HG03060 (cell line): ENCODE measurements at regions not wholly inside any gene's neighbourhood (a gene's known extent, or its start where the extent isn't known, plus 50 kb on each side); places are given as distances from the start of the nearest gene placed in this dataset.

Experiments
- ATAC-seq: cut with Tn5 transposase; IDR thresholded peaks from one replicate; pipeline ENCODE4 v1.9.1; 2021; ENCODE audit warnings: low read depth, moderate number of reproducible peaks; ENCODE audit not compliant: unreplicated experiment

DNA sequence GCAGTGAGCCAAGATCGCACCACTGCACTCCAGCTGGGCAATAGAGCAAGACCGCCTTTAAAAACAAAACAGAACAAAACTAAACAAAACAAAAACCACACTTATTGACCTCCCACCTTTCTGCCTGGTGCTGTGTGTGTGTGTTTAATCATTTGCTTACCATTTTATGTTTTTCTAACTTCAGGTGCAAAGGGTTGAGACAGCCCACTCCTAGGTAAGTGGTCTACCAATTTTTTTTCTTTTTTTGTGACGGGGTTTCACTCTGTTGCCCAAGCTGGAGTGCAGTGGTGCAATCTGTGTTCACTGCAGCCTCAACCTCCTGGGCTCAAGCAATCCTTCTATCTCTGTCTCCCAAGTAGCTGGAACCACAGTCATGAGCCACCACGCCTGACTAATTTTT, 65.8 kb downstream of the SALL1 start:
- ATAC-seq = no peak

DNA sequence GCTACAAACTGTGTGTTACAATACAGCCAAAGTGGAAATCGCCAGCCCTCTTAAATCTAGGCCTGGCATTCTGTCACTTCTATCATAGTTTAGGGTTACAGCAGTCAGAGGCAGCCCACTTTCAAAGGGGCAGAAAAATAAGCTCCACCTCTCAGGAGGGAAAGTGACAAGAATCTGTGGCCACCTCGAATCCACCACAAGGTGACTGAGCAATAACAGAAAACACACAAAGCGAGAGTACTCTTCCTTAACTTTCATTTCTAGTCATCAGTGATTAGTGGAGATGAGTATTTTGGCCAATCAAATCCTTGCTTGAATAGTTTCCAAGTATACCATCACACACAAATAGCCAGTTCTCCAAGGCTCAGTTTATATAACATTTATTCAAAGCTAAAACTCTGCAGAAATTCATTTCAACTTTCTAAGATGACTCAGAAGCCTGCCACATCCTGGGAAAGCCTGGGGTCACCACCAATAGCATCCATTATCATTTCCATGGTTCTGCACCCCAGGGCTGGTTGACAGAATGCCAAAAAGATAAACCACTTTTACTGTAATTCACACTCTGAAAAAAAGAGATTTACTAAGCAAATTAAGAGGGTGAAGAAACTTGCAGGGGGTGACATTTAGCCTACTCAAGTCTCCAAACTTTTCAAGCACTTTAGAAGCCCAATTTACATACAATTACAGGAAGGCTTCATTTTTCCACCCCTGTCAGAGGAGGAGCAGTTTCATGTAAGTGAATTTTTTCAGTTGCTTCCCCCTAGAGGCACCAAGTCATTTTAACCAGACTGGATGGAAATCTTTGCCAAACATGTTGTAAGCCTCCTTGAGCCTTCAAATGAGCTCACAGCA, 66.8 kb downstream of the SALL1 start:
- ATAC-seq = no peak

GRCh38 chr16:51072591-51072990, 78.5 kb downstream of the SALL1 start:
- ATAC-seq = no peak

GRCh38 chr16:51071326-51071725, 79.7 kb downstream of the SALL1 start:
- ATAC-seq = no peak

DNA sequence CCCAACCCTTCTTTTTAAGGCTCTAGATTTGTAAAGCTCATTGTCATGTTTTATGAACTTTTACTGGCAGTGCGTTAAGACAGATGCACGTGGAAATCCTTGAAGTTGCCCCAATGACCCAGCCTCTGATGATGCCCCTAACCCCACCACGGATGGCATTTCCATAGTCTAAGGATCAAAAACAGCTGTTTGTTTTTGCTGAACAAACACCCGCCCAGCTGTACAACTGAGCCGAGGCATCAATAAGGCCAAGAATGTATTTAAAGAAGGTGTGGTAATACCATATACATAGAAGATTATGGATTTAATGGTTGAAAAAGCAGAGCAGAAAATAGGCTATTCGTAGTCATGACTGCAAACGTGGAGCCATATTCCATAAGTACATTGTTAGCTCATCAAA, 83.7 kb downstream of the SALL1 start:
- ATAC-seq = no peak

DNA sequence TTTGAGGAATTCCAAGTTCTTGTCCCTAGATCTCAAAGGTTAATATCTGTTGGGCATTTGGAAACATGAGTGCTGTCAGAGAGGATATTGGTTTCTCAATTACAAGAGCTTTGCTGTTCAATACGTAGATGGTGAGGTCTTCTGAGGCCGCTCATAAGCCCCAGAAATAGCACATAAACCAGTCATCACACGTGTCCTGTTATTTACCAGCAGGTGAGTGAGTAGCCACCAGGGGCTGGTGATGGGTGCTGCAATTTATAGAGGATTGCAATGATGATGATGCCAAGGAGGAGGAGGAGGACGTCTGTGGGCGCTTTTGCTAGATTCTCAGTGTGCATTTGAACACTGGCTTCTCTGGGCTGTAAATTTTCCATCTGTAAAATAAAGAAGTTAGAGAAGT, 89.0 kb downstream of the SALL1 start:
- no peak for ATAC-seq

GRCh38 chr16:51061328-51061727, 89.7 kb downstream of the SALL1 start:
- no peak for ATAC-seq

- ATAC-seq = no peak
These were observed 93.1 kb downstream of the SALL1 start for GRCh38 chr16:51057969-51058337.

DNA sequence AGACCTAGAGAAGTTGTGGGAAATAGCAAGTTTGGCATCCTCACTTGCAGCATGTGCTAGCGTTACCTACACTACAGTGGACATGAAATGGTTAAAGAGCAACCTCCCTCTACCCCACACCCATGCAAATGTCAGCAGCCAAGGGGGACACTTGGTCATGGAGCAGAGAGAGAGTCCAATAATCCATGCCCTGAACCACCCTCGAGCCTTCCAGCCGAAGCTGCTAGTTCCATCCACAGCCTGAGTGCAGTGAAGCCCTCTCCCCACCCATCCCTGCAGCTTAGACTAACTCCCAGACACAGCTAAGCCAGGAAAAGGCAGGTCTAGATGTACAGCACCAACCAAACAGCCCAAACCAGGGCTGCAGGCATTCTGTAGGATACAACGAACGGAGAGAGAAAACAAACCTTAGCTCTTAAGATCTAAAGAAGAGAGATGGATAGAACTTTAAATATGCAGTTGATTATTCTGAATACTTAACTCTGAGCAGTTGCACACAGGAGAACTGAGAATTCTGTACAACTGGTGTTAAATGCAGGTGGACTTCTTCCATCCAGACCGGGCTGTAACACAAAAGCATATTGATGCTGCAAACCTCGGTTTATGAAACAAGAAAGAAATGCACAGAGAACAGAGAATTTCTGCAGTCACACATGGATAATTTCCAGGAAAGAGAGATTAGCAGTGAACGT, 93.8 kb downstream of the SALL1 start:
- ATAC-seq = no peak

- ATAC-seq = no peak
These were observed 94.7 kb downstream of the SALL1 start for GRCh38 chr16:51056331-51056730.

DNA sequence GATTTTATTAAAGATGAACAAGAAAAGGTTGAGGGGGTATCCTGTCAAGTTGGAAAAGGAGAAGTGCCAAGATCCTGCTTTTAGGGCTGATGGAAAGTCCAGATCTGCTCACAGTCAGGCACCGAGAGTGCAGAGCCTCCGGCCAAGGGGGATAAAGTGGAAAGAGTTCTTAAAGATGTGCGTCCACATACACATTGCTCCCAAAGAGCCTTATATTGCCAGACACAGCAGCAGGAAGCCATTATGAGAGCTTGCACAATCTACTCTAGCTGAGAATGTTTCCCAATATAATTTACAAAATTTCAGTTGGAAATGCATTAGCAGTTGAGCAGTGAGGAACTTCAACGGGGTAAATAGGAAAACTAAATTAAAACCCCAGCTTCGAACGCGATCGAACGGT, 95.6 kb downstream of the SALL1 start:
- ATAC-seq = no peak

- ATAC-seq = no peak
These were observed 97.3 kb downstream of the SALL1 start for GRCh38 chr16:51053775-51054174.

DNA sequence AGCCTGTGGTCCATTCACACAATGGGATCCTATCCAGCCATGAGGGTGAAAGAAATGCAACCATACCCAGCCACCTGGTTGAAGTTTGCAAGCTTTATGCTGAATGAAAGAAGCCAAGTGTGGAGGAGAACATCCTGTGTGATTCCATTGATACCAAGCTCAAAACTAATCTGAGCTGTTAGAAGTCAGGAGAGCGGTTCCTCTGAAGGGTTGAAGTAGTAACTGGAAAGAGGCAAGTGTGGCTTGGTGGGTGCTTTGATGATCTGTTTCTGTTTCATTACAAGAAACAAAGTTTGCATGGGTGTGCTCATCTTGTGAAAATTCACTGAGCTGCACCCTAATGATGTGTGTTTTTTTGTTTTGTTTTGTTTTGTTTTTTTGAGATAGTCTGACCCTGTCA, 99.4 kb downstream of the SALL1 start:
- no peak for ATAC-seq

DNA sequence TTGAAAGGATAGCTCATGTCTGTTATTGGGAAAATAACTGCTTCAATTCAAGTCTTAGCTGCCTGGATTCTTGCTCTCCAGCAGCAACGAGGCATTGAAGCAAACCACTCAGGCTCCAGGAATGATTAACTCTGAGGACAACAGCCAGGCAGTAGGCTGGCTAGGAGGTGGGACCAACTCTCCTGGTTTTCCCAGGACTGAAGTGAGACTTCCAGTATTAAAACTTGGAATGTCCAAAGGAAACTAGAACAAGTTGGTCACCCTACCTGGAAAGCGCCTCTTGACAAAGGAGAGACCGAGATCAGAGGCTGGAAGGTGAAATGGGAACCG, 100.7 kb downstream of the SALL1 start:
- no peak for ATAC-seq

DNA sequence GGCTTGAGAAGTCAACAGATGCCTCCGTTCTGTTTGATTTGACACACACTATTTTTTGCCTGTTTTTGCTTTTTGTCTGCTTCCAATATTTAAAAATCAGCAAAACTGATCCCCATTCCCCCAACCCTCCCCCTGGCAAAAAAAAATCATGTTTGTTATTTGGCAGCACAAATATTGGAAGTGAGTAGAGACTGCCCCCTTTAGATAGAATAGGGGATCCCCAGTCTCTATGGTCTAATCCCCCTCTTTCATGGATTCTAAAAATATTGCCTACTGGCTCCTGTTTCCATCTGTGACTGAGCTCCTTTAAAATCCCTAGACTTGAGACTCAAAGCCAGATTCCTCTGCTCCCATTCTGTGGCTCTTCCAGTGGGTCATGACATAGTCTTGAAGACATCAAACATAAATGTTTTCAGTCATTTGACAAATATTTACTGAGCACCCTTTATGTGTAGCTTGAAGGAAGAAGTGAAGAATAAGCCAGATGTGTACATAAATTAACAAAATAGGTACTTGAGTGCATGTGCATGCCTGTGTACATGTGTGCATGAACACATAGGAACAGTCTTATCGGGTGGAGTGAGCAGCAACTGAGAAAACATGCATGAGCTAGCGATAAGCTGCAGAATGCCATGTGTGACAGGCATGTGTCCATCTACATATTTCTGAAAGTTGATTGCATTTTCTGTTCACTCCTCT, 101.2 kb downstream of the SALL1 start:
- ATAC-seq = no peak

DNA sequence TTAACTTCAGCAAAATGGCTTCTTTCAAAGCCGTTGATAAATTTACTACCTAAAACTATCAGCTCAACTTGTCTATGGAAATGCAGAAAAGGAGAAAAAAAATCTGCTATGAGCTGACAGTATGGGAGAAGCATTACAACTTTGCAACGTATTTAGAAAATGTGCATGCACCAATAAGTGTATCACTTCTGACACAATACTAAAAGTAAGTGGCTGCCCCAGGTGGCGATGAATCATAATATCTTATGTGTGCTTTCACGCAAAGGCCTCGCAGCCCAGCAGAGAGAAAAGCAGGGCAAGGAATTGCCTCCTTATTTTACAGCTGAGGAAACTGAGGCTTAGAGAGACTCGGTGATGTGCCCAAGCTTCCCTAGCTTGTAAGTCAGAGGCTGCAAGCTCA, 101.8 kb downstream of the SALL1 start:
- ATAC-seq = no peak

GRCh38 chr16:51048544-51048943, 102.5 kb downstream of the SALL1 start:
- ATAC-seq = no peak

DNA sequence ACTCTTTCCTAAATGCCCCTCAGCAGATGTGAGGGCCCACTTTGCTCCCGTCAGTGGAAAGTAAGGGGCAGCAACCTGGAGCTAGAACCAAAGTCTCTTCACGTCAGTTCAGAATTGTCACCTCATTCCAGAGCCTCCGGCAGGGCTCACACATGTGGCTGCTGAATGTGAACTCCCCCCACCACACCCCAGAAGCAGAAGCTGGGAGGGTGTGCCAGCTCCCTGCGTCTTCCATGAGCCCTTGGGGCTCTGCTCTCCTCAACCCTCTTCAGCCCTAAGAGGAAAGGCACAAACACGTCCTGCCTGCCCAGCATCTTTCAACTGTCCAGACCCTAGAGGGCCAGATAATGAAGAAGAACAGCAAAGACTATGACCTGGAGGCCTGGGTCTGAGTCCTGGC, 105.3 kb downstream of the SALL1 start:
- no peak for ATAC-seq

GRCh38 chr16:51045186-51045585, 105.9 kb downstream of the SALL1 start:
- ATAC-seq = no peak

DNA sequence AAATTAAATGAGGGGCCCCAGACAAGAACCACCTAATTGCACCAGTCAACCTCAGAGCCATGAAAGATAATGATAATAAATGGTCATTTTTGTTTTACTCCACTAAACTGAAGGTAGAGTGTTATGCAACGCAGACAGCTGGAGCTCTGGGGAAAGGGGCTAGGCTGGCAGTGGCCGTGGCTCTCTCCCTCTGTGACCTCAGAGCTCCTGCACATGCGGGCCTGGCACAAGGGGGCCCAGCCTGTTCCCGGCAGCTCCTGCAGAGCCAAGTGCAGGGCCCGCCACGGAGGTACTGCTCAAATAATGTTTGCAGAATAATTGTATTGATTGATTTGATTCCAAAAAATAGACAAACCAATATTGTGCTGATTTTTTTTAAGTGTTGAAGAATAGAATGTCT, 109.5 kb downstream of the SALL1 start:
- ATAC-seq = no peak

GRCh38 chr16:51040637-51041036, 110.4 kb downstream of the SALL1 start:
- ATAC-seq = no peak
